Right renal pelvis (tissue), 4 donors: ENCODE measurements at regions not wholly inside any gene's neighbourhood (a gene's known extent, or its start where the extent isn't known, plus 50 kb on each side); places are given as distances from the start of the nearest gene placed in this dataset.
"Not testable (repeated sequence)": the region's sequence is repeated elsewhere in the genome, so short reads cannot be mapped to it uniquely, and the experiment has no call there.

ENCODE experiments used
- DNase-seq, 4 donors: peaks; one replicate each; pipeline ENCODE4 v3.0.0-alpha.2; 2013; ENCODE audit warnings: low read depth in 4 of 4, low spot score in 3 of 4, missing footprints in 1 of 4

GRCh38 chr4:120636120-120636630, 286.4 kb downstream of the PRDM5 start:
- no peak for DNase-seq

- DNase-seq = no peak
Measured at GRCh38 chr4:120633810-120634209, 288.7 kb downstream of the PRDM5 start.

GRCh38 chr4:120630427-120630826, 292.1 kb downstream of the PRDM5 start:
- no peak for DNase-seq

GRCh38 chr4:120629546-120630108, 292.9 kb downstream of the PRDM5 start:
- DNase-seq = no peak

- no peak for DNase-seq
Measured at GRCh38 chr4:120622601-120623000, 299.9 kb downstream of the PRDM5 start.

- no peak for DNase-seq
Measured at GRCh38 chr4:120617171-120617570, 305.4 kb downstream of the PRDM5 start.

- DNase-seq = no peak
Measured at GRCh38 chr4:120616041-120616440, 306.5 kb downstream of the PRDM5 start.

GRCh38 chr4:120613778-120614177, 308.7 kb downstream of the PRDM5 start:
- DNase-seq = no peak

- no peak for DNase-seq
Measured at GRCh38 chr4:120611092-120611491, 311.4 kb downstream of the PRDM5 start.

GRCh38 chr4:120591038-120591437, 331.5 kb downstream of the PRDM5 start:
- no peak for DNase-seq

- no peak for DNase-seq
Measured at GRCh38 chr4:120589787-120590186, 332.7 kb downstream of the PRDM5 start.

GRCh38 chr4:120568731-120569130, 353.8 kb downstream of the PRDM5 start:
- peak; percentile 4 to 33 (median 18) for DNase-seq

- DNase-seq = no peak
Measured at GRCh38 chr4:120561648-120562047, 360.9 kb downstream of the PRDM5 start.

- no peak for DNase-seq
Measured at GRCh38 chr4:120557372-120557771, 365.2 kb downstream of the PRDM5 start.

GRCh38 chr4:120555058-120555457, 367.5 kb downstream of the PRDM5 start:
- no peak for DNase-seq

- DNase-seq = no peak
Measured at GRCh38 chr4:120554086-120554485, 368.4 kb downstream of the PRDM5 start.

GRCh38 chr4:120550624-120551220, 371.8 kb downstream of the PRDM5 start:
- DNase-seq = not testable (repeated sequence)

- no peak for DNase-seq
Measured at GRCh38 chr4:120549011-120549570, 373.4 kb downstream of the PRDM5 start.

GRCh38 chr4:120545391-120545790, 377.1 kb downstream of the PRDM5 start:
- no peak for DNase-seq

GRCh38 chr4:120544838-120545237, 377.7 kb downstream of the PRDM5 start:
- no peak for DNase-seq

GRCh38 chr4:120540625-120541024, 381.9 kb downstream of the PRDM5 start:
- no peak for DNase-seq

GRCh38 chr4:120536884-120537283, 385.6 kb downstream of the PRDM5 start:
- no peak for DNase-seq
